NCI-H526 treated with DMSO at 0.1 percent for 48 hours (cell line): ENCODE measurements at regions not wholly inside any gene's neighbourhood (a gene's known extent, or its start where the extent isn't known, plus 50 kb on each side); places are given as distances from the start of the nearest gene placed in this dataset.
"Not testable (repeated sequence)": the region's sequence is repeated elsewhere in the genome, so short reads cannot be mapped to it uniquely, and the experiment has no call there.

ENCODE experiments used
- DNase-seq: peaks from one replicate; lab custom pipeline; 2025; lab: John Stamatoyannopoulos, UW

GRCh38 chr11:67804435-67805252 is 130.2 kb upstream of the ALDH3B2 start:
- DNase-seq = not testable (repeated sequence)

- DNase-seq = not testable (repeated sequence)
Measured at GRCh38 chr11:67803519-67803918, 129.1 kb upstream of the ALDH3B2 start.

GRCh38 chr11:67803055-67803454 is 128.6 kb upstream of the ALDH3B2 start:
- DNase-seq = not testable (repeated sequence)

GRCh38 chr11:67802623-67803022 is 128.2 kb upstream of the ALDH3B2 start:
- not testable (repeated sequence) for DNase-seq

- not testable (repeated sequence) for DNase-seq
Measured at GRCh38 chr11:67801397-67801796, 127.0 kb upstream of the ALDH3B2 start.

GRCh38 chr11:67800591-67800990 is 126.2 kb upstream of the ALDH3B2 start:
- DNase-seq = not testable (repeated sequence)

- not testable (repeated sequence) for DNase-seq
Measured at GRCh38 chr11:67799808-67800207, 125.4 kb upstream of the ALDH3B2 start.

- not testable (repeated sequence) for DNase-seq
Measured at GRCh38 chr11:67797726-67798521, 123.5 kb upstream of the ALDH3B2 start.

GRCh38 chr11:67795746-67796145 is 121.3 kb upstream of the ALDH3B2 start:
- no peak for DNase-seq

- DNase-seq = not testable (repeated sequence)
Measured at GRCh38 chr11:67793750-67794149, 119.3 kb upstream of the ALDH3B2 start.

GRCh38 chr11:67792273-67792990 is 118.0 kb upstream of the ALDH3B2 start:
- DNase-seq = not testable (repeated sequence)

GRCh38 chr11:67791598-67792170 is 117.3 kb upstream of the ALDH3B2 start:
- not testable (repeated sequence) for DNase-seq

GRCh38 chr11:67788341-67788695 is 113.9 kb upstream of the ALDH3B2 start:
- not testable (repeated sequence) for DNase-seq

GRCh38 chr11:67787681-67788340 is 113.4 kb upstream of the ALDH3B2 start:
- not testable (repeated sequence) for DNase-seq

GRCh38 chr11:67781967-67782366 is 107.5 kb upstream of the ALDH3B2 start:
- not testable (repeated sequence) for DNase-seq

GRCh38 chr11:67781506-67781905 is 107.1 kb upstream of the ALDH3B2 start:
- DNase-seq = not testable (repeated sequence)

GRCh38 chr11:67780056-67780455 is 105.6 kb upstream of the ALDH3B2 start:
- no peak for DNase-seq

GRCh38 chr11:67779189-67779875 is 104.9 kb upstream of the ALDH3B2 start:
- not testable (repeated sequence) for DNase-seq

- DNase-seq = no peak
Measured at GRCh38 chr11:67776852-67777520, 102.6 kb upstream of the ALDH3B2 start.

- not testable (repeated sequence) for DNase-seq
Measured at GRCh38 chr11:67774175-67774574, 99.8 kb upstream of the ALDH3B2 start.
